ENCODE measurements at regions not wholly inside any gene's neighbourhood (a gene's known extent, or its start where the extent isn't known, plus 50 kb on each side); places are given as distances from the start of the nearest gene placed in this dataset.

DNA sequence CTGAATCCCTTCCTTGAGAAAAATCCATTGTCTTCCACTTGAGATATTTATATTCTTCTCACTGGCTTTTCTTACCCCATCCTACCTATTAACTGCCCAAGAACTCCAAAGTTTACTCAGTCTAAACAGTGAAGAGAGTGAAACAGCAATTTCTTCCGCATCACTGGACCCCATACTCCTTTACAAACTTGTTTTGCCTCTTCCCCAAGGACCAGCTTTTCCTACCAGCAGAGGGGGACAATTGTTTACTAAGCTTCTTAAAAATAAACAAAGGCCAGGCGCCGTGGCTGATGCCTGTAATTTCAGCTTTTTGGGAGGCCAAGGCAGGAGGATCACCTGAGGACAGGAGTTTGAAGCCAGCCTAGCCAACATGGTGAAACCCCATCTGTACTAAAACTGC is 52.0 kb downstream of the LRATD1 start:
- no peak for DNase-seq

- no peak for DNase-seq
Observed at GRCh38 chr2:14690926-14691325, 58.4 kb downstream of the LRATD1 start.

DNA sequence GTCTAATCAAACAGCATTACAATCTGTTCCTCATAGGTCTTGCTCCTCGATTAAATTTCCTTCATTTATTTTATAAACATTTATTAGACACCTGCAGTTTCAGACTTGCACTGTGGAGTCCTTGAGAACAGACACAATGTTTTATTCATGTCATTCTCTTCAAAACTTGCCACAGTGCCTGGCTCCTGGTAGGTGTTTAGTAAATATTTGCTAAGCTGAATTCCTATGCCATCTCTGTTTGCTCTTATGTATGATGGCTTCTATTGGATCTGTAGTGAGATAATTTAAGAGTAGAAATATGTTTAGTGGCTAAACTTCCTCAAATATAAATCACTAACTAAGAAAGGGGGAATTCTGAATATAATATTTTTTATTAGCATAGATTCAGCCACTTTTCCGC is 61.4 kb downstream of the LRATD1 start:
- no peak for DNase-seq

DNA sequence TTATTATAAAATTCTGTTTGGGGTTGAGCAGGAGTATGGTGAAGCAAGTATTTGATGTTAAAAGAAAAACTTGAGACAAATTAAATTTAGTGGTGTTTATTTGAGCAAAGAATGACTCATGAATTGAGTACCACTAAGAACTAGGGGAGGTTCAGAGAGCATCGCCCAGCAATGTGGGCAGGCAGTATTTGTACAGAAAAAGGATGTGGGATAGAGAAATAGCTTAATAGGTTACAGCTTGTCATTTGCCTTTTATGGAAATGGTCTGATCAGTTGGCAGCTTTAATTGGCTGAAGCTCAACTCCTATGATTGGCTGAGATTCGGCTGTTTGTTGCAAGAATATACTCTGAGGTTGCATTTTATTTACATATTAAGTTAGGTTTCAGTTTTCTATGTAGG is 68.2 kb downstream of the LRATD1 start:
- no peak for DNase-seq

GRCh38 chr2:14702258-14702657 is 69.7 kb downstream of the LRATD1 start:
- DNase-seq, result no peak

DNA sequence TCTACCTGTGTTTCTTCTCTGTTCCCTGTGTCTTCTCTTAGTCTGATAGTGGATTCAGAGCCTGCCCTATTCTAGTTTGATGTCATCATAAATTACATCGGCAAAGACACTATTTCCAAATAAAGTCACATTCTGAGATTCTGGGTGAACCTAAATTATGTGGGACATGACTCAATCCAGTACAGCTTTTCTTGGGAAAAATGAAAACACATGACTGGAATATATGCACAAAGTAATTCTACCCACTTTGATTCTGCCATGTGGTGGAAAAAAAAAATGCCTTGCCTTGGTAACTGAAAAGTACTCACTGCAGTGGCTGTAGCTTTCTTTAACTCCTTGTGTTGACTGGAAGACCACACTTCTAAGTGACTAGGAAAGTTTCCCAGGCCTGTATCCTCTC is 73.7 kb downstream of the LRATD1 start:
- no peak for DNase-seq

DNA sequence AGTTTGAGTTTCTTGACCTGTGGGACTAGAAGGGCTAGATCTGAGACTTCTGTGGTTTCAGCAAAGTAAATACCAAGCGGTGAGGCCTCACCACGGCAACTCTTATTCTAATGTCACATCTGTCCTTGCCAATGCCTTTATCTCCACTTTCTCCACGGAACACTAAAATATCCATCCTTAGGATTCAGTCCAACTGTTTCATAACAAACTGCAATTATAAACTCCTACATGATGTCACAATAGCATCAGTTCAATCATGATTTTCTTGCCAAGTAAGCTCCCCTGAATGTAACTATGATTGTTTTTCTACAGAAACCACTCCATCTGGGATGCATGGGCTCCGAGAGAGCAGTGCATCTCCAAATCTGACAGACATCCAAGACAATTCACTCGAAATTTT is 79.6 kb downstream of the LRATD1 start:
- no peak for DNase-seq

DNA sequence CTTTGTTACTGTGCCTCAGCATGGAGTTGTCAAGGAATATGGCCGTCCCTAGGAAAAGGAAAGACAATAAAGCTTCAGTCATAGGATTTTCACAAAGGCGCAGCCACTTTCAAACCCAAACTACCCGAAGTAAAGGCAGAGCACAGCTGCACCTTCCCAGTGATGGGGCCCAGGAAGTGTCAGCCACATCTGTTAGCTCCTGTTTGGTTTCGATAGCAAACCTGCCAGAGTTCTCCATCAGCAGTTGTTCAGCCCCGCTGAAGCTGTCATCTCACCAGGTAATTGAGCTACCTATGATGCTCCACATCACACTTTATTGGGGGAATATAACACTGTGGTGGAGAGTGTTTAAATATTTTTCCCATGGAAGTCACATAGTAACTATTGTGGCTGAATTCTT is 80.7 kb downstream of the LRATD1 start:
- no peak for DNase-seq

DNA sequence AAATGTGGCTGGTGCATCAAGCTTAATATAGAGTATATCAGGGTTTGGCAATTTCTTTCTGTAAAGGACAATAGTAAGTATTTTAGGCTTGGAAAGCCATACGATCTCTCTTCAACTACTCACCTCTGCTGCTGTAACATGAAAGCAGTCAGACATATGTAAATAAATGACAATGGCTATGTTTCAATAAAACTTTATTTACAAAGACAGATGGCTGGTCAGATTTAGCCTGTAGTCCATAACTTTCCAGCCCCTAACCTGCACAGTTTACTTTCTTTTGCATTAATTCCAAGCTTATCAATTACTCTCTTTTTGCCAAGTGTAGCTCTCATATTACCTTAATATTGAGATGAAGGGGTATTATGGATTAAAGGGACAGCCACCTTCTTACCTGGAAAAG is 83.1 kb downstream of the LRATD1 start:
- DNase-seq, result no peak

DNA sequence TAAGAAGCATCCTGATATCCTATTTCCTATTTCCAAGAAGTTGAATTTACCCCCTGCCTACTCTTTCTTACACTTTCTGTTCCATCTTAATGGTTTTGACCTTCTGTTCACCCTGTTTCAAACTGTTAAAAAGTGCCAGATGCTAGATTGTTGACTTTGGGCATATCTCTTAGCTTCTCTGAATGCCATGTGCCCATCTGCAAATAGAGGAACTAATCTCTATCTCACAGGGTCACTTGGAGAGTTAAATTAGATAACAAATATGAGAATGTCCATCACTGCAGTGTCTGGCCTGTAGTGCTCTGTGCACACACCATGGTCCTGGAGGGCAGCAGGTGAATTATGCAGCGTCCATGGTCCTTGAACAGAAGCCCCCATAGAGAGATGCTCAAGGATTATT is 83.8 kb downstream of the LRATD1 start:
- no peak for DNase-seq

- no peak for DNase-seq
Observed at GRCh38 chr2:14717131-14717530, 84.6 kb downstream of the LRATD1 start.

DNA sequence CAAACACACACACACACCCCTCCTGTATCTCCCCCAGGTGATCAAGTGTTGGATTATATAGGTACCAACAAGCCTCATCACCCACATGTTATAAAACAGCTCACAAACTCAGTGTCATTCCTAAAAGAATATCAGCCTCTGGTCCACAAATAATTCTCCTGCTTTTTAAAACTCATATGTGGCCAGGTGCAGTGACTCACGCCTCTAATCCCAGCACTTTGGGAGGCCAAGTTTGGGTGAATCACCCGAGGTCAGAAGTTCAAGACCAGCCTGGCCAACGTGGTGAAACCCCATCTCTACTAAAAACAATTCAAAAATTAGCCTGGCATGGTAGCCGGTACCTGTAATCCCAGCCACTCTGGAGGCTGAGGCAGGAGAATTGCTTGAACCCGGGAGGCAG is 87.8 kb downstream of the LRATD1 start:
- no peak for DNase-seq

DNA sequence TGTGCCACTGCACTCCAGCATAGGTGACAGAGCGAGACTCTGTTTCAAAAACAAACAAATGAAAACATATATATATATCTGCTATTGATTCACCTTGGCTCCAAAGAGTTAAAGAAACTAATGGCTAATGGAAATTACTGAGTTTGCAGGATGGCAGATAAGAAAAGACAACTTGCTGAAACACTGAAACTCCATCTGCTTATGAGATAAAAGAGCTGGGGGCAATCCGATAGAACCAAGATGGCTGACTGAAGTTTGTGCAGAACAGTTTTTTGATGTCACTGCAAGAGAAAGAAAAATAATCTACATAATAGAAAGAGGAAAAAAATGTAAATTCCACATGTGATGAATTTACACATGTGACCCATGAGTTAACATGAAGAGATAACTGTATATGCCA is 88.2 kb downstream of the LRATD1 start:
- DNase-seq, result no peak

GRCh38 chr2:14722904-14723570 is 90.5 kb downstream of the LRATD1 start:
- DNase-seq, result no peak

GRCh38 chr2:14723684-14724083 is 91.2 kb downstream of the LRATD1 start:
- no peak for DNase-seq

- DNase-seq, result no peak
Observed at GRCh38 chr2:14735696-14736095, 103.2 kb downstream of the LRATD1 start.

- DNase-seq, result no peak
Observed at GRCh38 chr2:14737201-14737600, 104.7 kb downstream of the LRATD1 start.

- no peak for DNase-seq
Observed at GRCh38 chr2:14743861-14744260, 111.3 kb downstream of the LRATD1 start.

GRCh38 chr2:14745288-14746076 is 113.0 kb downstream of the LRATD1 start:
- DNase-seq, result no peak

DNA sequence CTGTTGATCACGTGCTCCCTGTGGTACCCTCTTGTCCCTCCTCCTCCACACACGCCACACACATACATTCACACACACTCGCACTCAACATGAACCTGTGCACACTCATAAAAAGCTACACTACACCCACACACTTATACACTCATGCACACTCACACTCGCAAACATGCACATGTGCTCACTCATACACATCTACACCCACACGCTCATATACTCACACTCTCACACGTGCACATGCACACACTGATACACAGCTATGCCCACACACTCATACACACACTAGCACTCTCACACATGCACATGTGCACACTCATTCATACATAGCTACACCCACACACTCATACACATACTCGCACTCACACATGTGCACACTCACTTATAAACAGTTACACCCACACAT is 113.6 kb downstream of the LRATD1 start:
- no peak for DNase-seq

DNA sequence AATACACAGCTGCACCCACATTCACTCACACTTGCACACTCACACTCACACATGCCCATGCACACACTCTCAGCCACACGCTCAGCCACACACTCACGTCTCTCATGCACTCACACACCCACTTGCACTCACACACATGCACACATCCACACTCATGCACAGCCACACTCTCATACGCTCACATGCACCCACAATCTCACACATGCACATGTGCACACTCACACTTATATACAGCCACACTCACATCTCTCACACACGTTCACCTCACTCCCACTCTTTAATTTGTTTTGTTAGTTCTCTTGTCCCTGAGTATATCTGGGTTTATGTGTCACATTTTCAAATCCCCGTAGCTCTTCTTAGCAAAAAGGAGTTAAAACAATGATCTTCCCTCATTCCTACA is 114.9 kb downstream of the LRATD1 start:
- DNase-seq, result no peak

DNA sequence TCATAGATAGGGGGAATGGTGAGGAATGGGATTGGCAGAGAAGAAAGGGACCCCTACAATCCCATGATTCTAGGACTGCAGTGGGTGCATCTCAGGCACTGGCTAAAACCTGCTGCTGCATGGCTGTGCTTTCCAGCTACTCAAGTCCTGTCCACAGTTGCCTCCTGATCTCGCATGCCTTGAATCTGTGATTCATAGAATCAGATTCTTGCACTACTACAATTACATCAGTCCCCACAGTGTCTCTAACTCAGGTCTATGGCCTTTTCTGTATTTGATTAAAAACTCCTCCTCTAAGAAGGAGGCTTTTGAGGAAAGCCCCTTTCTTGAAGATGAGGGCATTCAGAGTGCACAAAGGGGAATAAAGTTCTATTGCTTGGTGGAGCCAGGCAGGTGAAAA is 117.4 kb downstream of the LRATD1 start:
- no peak for DNase-seq

DNA sequence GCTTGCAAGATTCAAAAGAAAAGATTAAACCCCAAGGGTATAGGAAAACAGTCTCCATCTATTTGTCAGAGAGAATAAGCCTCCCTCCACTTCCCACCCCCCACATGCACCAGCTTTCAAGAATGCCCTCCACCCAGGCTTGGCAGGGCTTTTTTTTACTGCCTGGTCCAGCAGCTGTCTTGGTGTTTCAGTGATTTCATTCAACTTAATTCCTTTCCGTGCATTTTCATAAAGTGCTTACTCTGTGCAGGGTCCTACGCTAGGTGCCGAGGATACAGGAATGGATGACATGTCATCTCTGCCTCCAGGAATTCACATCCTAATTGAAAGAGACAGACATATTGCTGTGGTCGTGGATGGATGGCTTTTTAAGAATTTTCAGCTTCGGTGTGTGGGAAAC is 117.9 kb downstream of the LRATD1 start:
- no peak for DNase-seq

DNA sequence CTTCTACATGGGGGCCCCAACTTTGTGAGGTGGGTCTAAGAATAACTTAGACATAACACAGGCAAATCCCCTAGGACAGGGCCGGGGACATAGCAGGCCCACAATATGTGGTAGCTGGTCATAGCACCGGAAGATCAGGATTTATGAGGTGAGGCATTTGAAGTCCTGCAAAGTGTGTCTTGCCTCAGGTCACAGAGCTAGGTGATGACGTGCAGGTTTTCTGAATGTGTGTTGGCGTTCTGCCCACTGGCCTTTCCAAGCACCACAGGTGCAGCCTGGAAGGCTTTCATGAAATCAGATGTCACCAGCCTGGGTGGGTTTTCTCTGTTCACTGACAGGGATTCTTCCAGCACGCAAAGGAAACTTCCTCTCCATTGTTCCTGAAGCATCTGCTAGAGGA is 119.1 kb downstream of the LRATD1 start:
- DNase-seq, result no peak

DNA sequence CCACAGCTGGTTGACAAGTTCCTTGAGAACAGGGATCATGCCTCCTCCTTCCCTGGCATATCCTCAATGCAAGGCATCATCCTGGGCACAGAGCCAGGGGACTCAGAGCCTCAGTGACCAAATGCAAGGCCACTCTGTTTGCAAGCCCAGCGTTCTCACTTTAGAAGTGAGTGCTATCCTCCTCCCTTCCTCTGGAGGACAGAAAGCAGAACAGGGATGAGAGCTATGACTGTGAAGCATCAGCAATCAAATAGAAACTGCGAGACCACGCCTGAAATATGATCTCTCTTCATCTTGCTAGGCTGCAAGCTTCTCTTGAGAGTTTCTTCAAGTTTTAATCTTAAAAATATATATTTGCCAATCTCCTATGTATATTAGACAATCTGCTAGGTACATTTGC is 119.8 kb downstream of the LRATD1 start:
- no peak for DNase-seq
